H1 (cell line): ENCODE measurements at regions not wholly inside any gene's neighbourhood (a gene's known extent, or its start where the extent isn't known, plus 50 kb on each side); places are given as distances from the start of the nearest gene placed in this dataset.

Experiments
- CTCF ChIA-PET: fragments of 300-600 bp; sonication (Branson Sonifier 250); formaldehyde crosslinking; loops from one replicate; lab custom pipeline; 2021; ENCODE audit not compliant: partially characterized antibody; lab: Charles Lee
- POLR2A ChIA-PET: fragments of 300-600 bp; sonication (Branson Sonifier 250); formaldehyde crosslinking; loops from one replicate; lab custom pipeline; 2021; ENCODE audit warnings: inconsistent platforms; ENCODE audit not compliant: partially characterized antibody; lab: Charles Lee
- DNase-seq, 2 experiments: peaks; one replicate each; pipeline versions ENCODE4 v3.0.0 to v3.0.0-alpha.2; 2010 to 2022; ENCODE audit warnings: low spot score in 2 of 2, low read depth in 1 of 2, mixed read lengths in 1 of 2
- FAIRE-seq: peaks from 2 replicates; lab custom pipeline; 2011; peaks lifted over from hg19 to GRCh38; lab: Jason Lieb, UNC
- H2AFZ ChIP-seq: 2 replicates; pipeline ENCODE4 v1.8.1; 2012; ENCODE audit warnings: low read length, inconsistent platforms
- H2AK5ac ChIP-seq: 2 replicates; pipeline ENCODE4 v1.6.1; 2013; ENCODE audit warnings: low read depth, low read length
- H2BK120ac ChIP-seq: replicated peaks from 2 replicates; pipeline ENCODE3; 2013; ENCODE audit warnings: low read depth, low read length, inconsistent platforms
- H2BK12ac ChIP-seq: 2 replicates; pipeline ENCODE4 v1.6.1; 2013; ENCODE audit warnings: low read depth, low read length
- H2BK15ac ChIP-seq: 2 replicates; pipeline ENCODE4 v1.6.1; 2013; ENCODE audit warnings: low read length
- H2BK20ac ChIP-seq: 2 replicates; pipeline ENCODE4 v1.6.1; 2013; ENCODE audit warnings: low read length
- H2BK5ac ChIP-seq: 2 replicates; pipeline ENCODE4 v1.6.1; 2013; ENCODE audit warnings: low read depth, low read length
- H3K14ac ChIP-seq: 2 replicates; pipeline ENCODE4 v1.6.1; 2013; ENCODE audit warnings: inconsistent platforms; ENCODE audit not compliant: insufficient read length
- H3K18ac ChIP-seq: 2 replicates; pipeline ENCODE4 v1.6.1; 2013; ENCODE audit warnings: low read length; ENCODE audit errors: extremely low read depth
- H3K23ac ChIP-seq: 2 replicates; pipeline ENCODE4 v1.6.1; 2013; ENCODE audit warnings: inconsistent platforms; ENCODE audit not compliant: insufficient read length
- H3K23me2 ChIP-seq: 2 replicates; pipeline ENCODE4 v1.6.1; 2013; ENCODE audit warnings: low read depth, low read length
- H3K27ac ChIP-seq: 2 replicates; pipeline ENCODE4 v1.6.1; 2011; ENCODE audit warnings: low read depth, low read length, inconsistent platforms
- H3K27me3 ChIP-seq, 4 experiments: replicated peaks in 1 of 4; 1 replicate in 1 of 4; 2 replicates in 3 of 4; pipeline versions ENCODE4 v1.6.1 to v1.8.1; 2011 to 2013; ENCODE audit warnings: low read length in 3 of 4, mild to moderate bottlenecking in 3 of 4, inconsistent platforms in 2 of 4, mixed read lengths in 2 of 4, moderate library complexity in 1 of 4; ENCODE audit not compliant: control insufficient read depth in 3 of 4, insufficient read depth in 3 of 4; ENCODE audit errors: extremely low read depth in 1 of 4
- H3K36me3 ChIP-seq, 4 experiments: 2 replicates each; pipeline versions ENCODE4 v1.6.1 to v1.8.1; 2011 to 2013; ENCODE audit warnings: mild to moderate bottlenecking in 4 of 4, low read length in 3 of 4, moderate library complexity in 2 of 4, control low read depth in 1 of 4, inconsistent platforms in 1 of 4; ENCODE audit not compliant: insufficient read depth in 4 of 4, control insufficient read depth in 2 of 4
- H3K4ac ChIP-seq: replicated peaks from 2 replicates; pipeline ENCODE3; 2013; ENCODE audit warnings: low read length, low read depth, mixed read lengths, inconsistent platforms; ENCODE audit not compliant: insufficient read length
- H3K4me1 ChIP-seq, 4 experiments: replicated peaks in 1 of 4; 1 replicate in 1 of 4; 2 replicates in 3 of 4; pipeline versions ENCODE4 v1.6.1 to v1.8.1; 2011 to 2013; ENCODE audit warnings: low read length in 3 of 4, inconsistent platforms in 2 of 4, mixed read lengths in 1 of 4; ENCODE audit not compliant: insufficient read depth in 4 of 4, control insufficient read depth in 3 of 4
- H3K4me2 ChIP-seq, 2 experiments: 2 replicates each; pipeline versions ENCODE4 v1.6.1 to v1.8.1; 2011 to 2013; ENCODE audit warnings: low read depth in 2 of 2, low read length in 2 of 2, control low read depth in 1 of 2, inconsistent platforms in 1 of 2, mild to moderate bottlenecking in 1 of 2; ENCODE audit not compliant: insufficient read depth in 1 of 2
- H3K4me3 ChIP-seq, 4 experiments: fragments of 200-600, 300-600 bp in 1 of 4; sonication (generic), shearing (Covaris generic), sonication (Bioruptor Twin) in 1 of 4; 2 replicates each; pipeline versions ENCODE4 v1.5.1 to v1.8.1; 2011 to 2016; ENCODE audit warnings: low read length in 4 of 4, low read depth in 3 of 4, control low read depth in 2 of 4, inconsistent platforms in 2 of 4, mild to moderate bottlenecking in 2 of 4, mixed read lengths in 1 of 4, moderate library complexity in 1 of 4; ENCODE audit not compliant: insufficient read depth in 2 of 4; ENCODE audit errors: extremely low read depth in 1 of 4
- H3K56ac ChIP-seq: replicated peaks from 2 replicates; pipeline ENCODE3; 2013; ENCODE audit warnings: low read depth, mild to moderate bottlenecking, mixed read lengths, low read length, inconsistent platforms; ENCODE audit not compliant: insufficient read length
- H3K79me1 ChIP-seq: 2 replicates; pipeline ENCODE4 v1.6.1; 2013; ENCODE audit warnings: low read depth, low read length, control low read depth
- H3K79me2 ChIP-seq, 2 experiments: 2 replicates each; pipeline versions ENCODE4 v1.6.1 to v1.8.1; 2012 to 2013; ENCODE audit warnings: low read length in 2 of 2, mild to moderate bottlenecking in 2 of 2, inconsistent platforms in 1 of 2; ENCODE audit not compliant: insufficient read depth in 2 of 2, control insufficient read depth in 1 of 2
- H3K9ac ChIP-seq, 4 experiments: replicated peaks in 1 of 4; 1 replicate in 1 of 4; 2 replicates in 3 of 4; pipeline versions ENCODE4 v1.6.1 to v1.8.1; 2011 to 2013; ENCODE audit warnings: low read depth in 3 of 4, low read length in 3 of 4, control low read depth in 2 of 4, mild to moderate bottlenecking in 2 of 4, moderate library complexity in 2 of 4, inconsistent platforms in 1 of 4; ENCODE audit errors: extremely low read depth in 1 of 4
- H3K9me3 ChIP-seq, 2 experiments: 2 replicates each; pipeline versions ENCODE4 v1.6.1 to v1.8.1; 2012 to 2013; ENCODE audit warnings: mild to moderate bottlenecking in 2 of 2, moderate library complexity in 2 of 2, control low read depth in 1 of 2, inconsistent platforms in 1 of 2, low read depth in 1 of 2, low read length in 1 of 2, mixed read lengths in 1 of 2; ENCODE audit not compliant: insufficient read depth in 2 of 2
- H4K20me1 ChIP-seq, 2 experiments: replicated peaks in 1 of 2; 2 replicates each; pipeline versions ENCODE3 to v1.8.1; 2011 to 2013; ENCODE audit warnings: inconsistent platforms in 2 of 2, low read length in 2 of 2, mild to moderate bottlenecking in 1 of 2; ENCODE audit not compliant: insufficient read depth in 2 of 2, control insufficient read depth in 1 of 2
- H4K5ac ChIP-seq: 2 replicates; pipeline ENCODE4 v1.6.1; 2013; ENCODE audit warnings: low read length, low read depth, mixed read lengths, inconsistent platforms; ENCODE audit not compliant: insufficient read length
- H4K8ac ChIP-seq: 2 replicates; pipeline ENCODE4 v1.8.0; 2013; ENCODE audit warnings: mild to moderate bottlenecking, moderate library complexity, low read length, inconsistent platforms; ENCODE audit not compliant: insufficient read depth; ENCODE audit errors: extremely low read depth
- H4K91ac ChIP-seq: replicated peaks from 2 replicates; pipeline ENCODE3; 2013; ENCODE audit warnings: low read length, mixed read lengths, inconsistent platforms; ENCODE audit not compliant: insufficient read length
- ASH2L ChIP-seq: fragments of 200-600, 300-600 bp; sonication (generic); IDR thresholded peaks from one replicate; pipeline ENCODE4 v1.7.1; 2017; ENCODE audit warnings: low read length
- CHD1 ChIP-seq: IDR thresholded peaks from 2 replicates; pipeline ENCODE4 v1.6.1; 2012; ENCODE audit warnings: low read depth, low read length, improper control_type of control experiment
- POLR2AphosphoS5 ChIP-seq: IDR thresholded peaks from 2 replicates; pipeline ENCODE4 v1.6.1; 2011; ENCODE audit warnings: low read depth, low read length
- RFX5 ChIP-seq: IDR thresholded peaks from 2 replicates; pipeline ENCODE4 v1.6.1; 2011; ENCODE audit warnings: low read depth, low read length, improper control_type of control experiment, borderline replicate concordance
- SAP30 ChIP-seq: fragments of 300-600 bp; sonication (generic); IDR thresholded peaks from 2 replicates; pipeline ENCODE4 v1.7.1; 2012; ENCODE audit warnings: low read length, moderate library complexity, mild to moderate bottlenecking, inconsistent platforms; ENCODE audit not compliant: insufficient read depth, insufficient replicate concordance
- SP1 ChIP-seq: IDR thresholded peaks from 2 replicates; pipeline ENCODE4 v1.6.1; 2011; ENCODE audit warnings: low read depth, low read length
- WGBS, 2 experiments: shearing (Covaris generic) in 1 of 2; methylation state at CpG; one replicate each; pipeline versions ENCODE4 v1.1.6 to v1.1.7; 2013 to 2015; ENCODE audit warnings: low lambda C conversion rate in 2 of 2, mixed read lengths in 2 of 2, inconsistent platforms in 1 of 2, low coverage in 1 of 2, missing lambda C conversion rate in 1 of 2; ENCODE audit not compliant: insufficient replicate concordance in 2 of 2, insufficient coverage in 1 of 2, insufficient read length in 1 of 2; ENCODE audit errors: extremely low coverage in 1 of 2, missing lambda C conversion rate in 1 of 2; 5-methylcytosine and 5-hydroxymethylcytosine counted together
- TF ChIP-seq, protein P1 (sequence below): IDR thresholded peaks from 2 replicates; pipeline ENCODE4 v1.6.1; 2011; ENCODE audit warnings: low read depth, mild to moderate bottlenecking, low read length; ENCODE audit not compliant: insufficient read depth

- Histone ChIP-seq H3K79me1 (no peaks in the 10 kb centered on the region), H3K23ac (no peak overlapping the region)
- DNase-seq: no peak
- TF ChIP-seq SP1 (no peak), POLR2AphosphoS5 (no peak), CHD1 (no peak), SAP30 (no peak), ASH2L (no peak), RFX5 (no peak)
- TF ChIP-seq, protein P1, sequence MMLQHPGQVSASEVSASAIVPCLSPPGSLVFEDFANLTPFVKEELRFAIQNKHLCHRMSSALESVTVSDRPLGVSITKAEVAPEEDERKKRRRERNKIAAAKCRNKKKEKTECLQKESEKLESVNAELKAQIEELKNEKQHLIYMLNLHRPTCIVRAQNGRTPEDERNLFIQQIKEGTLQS: no peak
- TF ChIP-seq, all 59 proteins: peak for 0
- Histone ChIP-seq H3K4me2 (no peak overlapping the region), H3K27ac (no peak overlapping the region), H3K56ac (no peak overlapping the region), H2BK5ac (no peak overlapping the region), H2AFZ (no peak overlapping the region), H4K8ac (no peak overlapping the region), H3K4me1 (no peaks in the 10 kb centered on the region), H3K27me3 (no peaks in the 10 kb centered on the region), H2BK20ac (no peak overlapping the region), H3K23me2 (no peaks in the 10 kb centered on the region), H3K4me3 (no peak overlapping the region), H4K5ac (no peak overlapping the region), H2AK5ac (no peak overlapping the region), H3K9ac (no peak overlapping the region), H2BK15ac (no peak overlapping the region), H2BK120ac (no peak overlapping the region), H3K9me3 (no peaks in the 10 kb centered on the region), H3K14ac (no peak overlapping the region), H3K4ac (no peak overlapping the region), H2BK12ac (no peak overlapping the region), H4K20me1 (no peaks in the 10 kb centered on the region), H3K79me2 (no peaks in the 10 kb centered on the region), H3K36me3 (no peaks in the 10 kb centered on the region), H3K18ac (no peak overlapping the region), H4K91ac (no peak overlapping the region)
- ChIA-PET CTCF (interaction anchor here (0.6 to 0.9 kb wide), 3 partner anchors 30 to 417 kb away, joined by 3 to 4 read pairs (median 3); no protein-coding TSS in a partner anchor), POLR2A (no interaction called here)
- 90% methylated on average over 1 of the region's 1 CpG; no CpG with 5 or more reads in 1 of the 2 experiments for WGBS, 2 experiments
- no peak for FAIRE-seq
These were observed 88.3 kb downstream of the BMP2 start for GRCh38 chr20:6855796-6856195.
